VCaP (cell line): ENCODE measurements at regions not wholly inside any gene's neighbourhood (a gene's known extent, or its start where the extent isn't known, plus 50 kb on each side); places are given as distances from the start of the nearest gene placed in this dataset.

Source experiments
- H3K27ac ChIP-seq: fragments of 450-650 bp; 2 replicates; pipeline ENCODE4 v1.5.1; 2017
- TF ChIP-seq, protein P1 (sequence below): fragments of 450-650 bp; conservative IDR thresholded peaks from 2 replicates; pipeline ENCODE4 v1.5.1; 2017; ENCODE audit warnings: mild to moderate bottlenecking, moderate library complexity

DNA sequence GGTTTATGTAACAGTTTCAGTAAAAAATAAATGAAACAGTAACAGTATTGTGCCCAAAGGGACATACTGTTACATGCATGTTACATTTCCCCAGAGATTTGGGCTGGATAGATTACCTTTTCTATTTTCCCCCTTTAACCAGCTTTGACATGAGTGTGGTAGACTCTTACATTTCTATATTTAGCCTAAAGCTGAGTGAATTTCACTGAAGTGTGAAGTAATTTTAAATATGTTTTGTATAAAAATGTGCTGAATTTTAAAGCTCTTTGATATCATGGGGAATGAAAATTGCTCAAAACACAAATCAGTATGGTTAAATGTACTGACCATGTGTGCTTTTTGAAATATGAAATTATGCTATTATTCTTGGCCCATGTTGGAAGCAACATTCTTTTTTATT is 122.3 kb upstream of the CDH10 start:
- no peak overlapping the region for H3K27ac ChIP-seq
- TF ChIP-seq, protein P1, sequence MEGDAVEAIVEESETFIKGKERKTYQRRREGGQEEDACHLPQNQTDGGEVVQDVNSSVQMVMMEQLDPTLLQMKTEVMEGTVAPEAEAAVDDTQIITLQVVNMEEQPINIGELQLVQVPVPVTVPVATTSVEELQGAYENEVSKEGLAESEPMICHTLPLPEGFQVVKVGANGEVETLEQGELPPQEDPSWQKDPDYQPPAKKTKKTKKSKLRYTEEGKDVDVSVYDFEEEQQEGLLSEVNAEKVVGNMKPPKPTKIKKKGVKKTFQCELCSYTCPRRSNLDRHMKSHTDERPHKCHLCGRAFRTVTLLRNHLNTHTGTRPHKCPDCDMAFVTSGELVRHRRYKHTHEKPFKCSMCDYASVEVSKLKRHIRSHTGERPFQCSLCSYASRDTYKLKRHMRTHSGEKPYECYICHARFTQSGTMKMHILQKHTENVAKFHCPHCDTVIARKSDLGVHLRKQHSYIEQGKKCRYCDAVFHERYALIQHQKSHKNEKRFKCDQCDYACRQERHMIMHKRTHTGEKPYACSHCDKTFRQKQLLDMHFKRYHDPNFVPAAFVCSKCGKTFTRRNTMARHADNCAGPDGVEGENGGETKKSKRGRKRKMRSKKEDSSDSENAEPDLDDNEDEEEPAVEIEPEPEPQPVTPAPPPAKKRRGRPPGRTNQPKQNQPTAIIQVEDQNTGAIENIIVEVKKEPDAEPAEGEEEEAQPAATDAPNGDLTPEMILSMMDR: no peak

DNA sequence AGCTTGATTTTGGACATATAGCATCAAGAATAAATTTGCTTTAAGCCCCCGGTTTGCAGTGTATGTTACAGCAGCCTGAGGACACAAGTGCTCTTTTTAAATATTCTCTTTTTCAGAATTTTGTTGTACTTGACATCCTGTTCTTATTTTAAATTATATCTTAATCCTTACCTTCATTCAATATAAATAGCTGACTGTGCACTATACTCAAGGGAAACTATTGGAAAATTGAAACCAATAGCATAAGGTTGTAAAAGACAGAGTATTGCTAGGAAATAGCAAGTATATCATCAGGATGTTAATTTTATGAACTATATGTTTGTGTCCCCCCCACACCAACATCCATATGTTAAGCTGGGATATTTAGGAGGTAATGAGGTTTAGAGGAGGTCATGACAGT is 120.4 kb upstream of the CDH10 start:
- TF ChIP-seq, protein P1: no peak
- H3K27ac ChIP-seq: no peak overlapping the region

DNA sequence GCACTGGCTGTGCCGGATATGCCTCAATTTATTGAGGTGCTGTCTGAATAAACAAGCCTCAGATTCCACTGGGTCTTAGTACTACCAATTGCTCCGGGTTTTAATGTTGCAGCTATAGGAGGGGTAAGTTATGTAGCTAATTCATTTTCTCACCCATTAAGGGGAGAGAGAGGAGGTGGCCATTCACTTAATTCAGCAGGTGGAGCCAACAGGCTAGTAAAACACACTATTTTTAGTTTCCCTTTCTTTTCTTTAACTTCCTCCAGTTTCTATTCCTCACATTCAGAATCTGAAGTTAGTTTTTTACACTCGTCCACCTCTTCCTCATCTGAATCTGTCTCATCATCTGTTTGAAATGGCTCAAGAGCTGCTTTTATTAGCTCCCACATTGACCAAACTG is 105.6 kb upstream of the CDH10 start:
- TF ChIP-seq, protein P1: no peak
- no peak overlapping the region for H3K27ac ChIP-seq

DNA sequence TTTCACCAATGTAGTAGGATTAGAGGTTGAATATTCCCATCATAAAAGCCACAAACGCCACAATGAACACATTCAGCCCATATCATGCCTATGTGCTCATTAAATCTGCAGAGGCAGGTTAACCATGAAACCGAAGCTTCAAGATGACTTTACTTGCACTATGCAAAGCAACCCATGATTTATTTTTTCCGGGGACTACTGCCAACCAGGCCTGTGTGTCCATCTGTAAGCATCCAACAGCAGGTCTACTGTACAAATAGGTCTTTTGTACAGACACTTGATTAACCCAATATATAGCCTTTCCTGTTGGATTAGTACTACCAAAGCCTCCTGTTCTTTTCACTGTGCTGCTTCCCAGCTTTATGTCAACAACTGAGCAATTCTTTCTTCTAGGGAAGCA is 104.9 kb upstream of the CDH10 start:
- H3K27ac ChIP-seq: no peak overlapping the region
- TF ChIP-seq, protein P1: no peak

DNA sequence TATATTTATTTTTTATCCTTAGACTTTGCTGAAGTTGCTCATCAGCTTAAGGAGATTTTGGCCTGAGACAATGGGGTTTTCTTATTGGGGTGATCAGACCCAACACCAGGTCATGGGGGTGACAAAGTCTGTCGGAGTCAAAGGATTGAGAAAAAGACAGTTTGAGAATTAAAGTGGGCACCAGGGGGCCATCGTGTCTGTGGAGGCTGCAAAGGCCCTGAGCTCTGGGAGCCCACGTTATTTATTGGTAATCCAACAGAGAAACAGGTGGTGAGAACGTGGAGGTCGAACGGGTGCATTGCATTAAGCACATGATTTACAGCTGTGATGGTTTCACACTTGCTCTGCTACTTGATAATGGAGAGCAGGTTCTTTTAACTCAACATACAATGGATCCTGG is 102.5 kb upstream of the CDH10 start:
- TF ChIP-seq, protein P1: no peak
- no peak overlapping the region for H3K27ac ChIP-seq

DNA sequence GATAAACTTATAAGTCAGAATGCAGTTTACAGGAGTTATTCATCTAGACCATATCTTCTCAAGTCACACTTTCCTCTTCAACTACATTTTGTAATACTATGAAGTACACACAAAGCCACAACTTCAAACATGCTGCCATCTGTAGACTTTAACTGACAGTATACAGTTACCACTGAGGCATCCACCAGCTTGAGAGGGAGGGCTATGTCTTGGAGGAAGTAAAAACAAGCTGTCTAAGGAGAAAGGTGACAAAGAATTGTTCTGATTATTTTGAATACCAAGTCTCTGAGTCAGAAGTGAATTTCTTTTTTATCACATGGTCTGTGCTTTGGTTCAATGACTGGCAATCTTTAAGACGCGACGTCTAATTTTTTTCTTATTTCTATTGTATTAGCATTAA is 97.6 kb upstream of the CDH10 start:
- TF ChIP-seq, protein P1: no peak
- no peak overlapping the region for H3K27ac ChIP-seq

DNA sequence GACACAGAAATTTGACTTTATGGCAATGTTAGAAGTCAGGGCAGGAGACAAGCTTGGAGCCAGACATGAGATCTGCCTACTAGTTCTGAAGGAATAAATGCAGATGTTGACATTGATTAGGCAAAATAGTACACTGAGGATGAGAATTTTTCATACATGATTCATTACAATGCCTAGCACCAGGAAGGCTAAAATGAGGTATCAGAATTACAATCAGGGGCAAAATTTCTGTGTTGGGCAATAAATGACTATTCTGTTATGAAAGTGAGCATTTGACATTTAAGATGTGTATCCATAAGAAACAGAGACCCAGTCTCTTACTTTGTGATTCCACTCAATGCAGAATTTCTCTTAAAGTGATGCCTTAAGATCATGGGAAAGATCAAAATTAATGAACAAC is 92.4 kb upstream of the CDH10 start:
- TF ChIP-seq, protein P1: no peak
- H3K27ac ChIP-seq: no peak overlapping the region

DNA sequence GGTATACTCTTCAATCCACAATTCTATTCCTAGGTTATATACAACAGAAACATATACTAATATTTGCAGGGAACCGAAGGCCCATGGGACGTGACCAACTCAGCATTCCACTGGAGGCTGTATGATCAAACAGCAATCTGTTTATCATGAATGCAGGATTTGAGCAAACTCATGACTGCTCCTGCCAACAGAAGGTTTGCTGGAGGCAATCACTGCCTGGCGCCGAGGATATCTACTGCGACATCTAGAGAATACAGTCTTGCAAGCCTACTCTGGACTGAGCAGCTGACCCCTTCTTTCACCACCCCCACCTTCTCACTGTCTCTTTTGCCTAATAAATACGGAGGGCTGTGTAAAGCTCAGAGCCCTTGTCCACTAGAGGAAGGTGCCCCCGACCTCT is 90.5 kb upstream of the CDH10 start:
- TF ChIP-seq, protein P1: no peak
- no peak overlapping the region for H3K27ac ChIP-seq
